HTR-8/SVneo (cell line): ENCODE measurements at regions not wholly inside any gene's neighbourhood (a gene's known extent, or its start where the extent isn't known, plus 50 kb on each side); places are given as distances from the start of the nearest gene placed in this dataset.

Experiments used
- DNase-seq: peaks from one replicate; pipeline ENCODE4 v3.0.0; 2011; ENCODE audit warnings: low spot score, mixed read lengths; ENCODE audit not compliant: insufficient read length
- FAIRE-seq: peaks from 2 replicates; lab custom pipeline; 2011; peaks lifted over from hg19 to GRCh38; lab: Jason Lieb, UNC

DNA sequence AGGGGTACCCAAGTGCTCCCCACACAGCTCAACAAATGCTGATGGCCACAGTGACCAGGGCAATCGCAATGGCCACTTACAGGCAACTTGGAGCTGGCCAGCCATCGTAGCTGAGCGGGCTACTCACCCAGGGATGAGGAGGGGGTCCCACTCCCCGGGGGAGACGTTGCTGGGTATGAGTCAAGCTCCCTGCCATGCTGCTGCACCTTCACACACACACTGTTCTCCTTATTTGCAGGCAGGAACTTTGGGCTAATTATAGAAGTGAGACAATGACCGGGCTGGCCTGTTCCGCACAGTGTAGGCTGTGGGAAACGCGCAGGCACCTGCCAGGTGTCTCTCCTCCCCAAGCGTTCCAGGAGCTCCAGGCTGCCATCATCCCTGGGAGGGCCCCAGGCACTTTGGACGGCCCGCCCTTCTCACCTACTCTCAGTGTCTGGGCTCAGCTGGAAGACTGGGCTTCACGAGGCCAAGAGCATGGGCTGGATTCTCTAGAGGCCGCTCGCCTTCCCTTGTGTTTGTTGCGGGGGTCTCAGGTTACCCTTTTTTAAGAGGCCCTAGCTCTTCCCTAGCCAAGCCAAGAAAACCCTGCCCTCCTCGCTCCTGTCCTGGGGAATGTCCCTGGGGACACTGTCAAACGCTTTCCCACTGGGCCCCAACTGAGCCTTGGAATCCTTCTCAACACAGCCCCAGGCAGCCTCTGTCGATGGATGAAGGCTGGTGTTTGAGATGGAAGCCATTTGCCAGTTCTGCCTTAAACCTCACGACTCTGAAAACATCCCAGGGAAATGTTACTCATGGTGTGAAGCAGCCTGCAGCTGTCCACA is 73.0 kb downstream of the RTL6 start:
- FAIRE-seq (no peak), DNase-seq (no peak)

DNA sequence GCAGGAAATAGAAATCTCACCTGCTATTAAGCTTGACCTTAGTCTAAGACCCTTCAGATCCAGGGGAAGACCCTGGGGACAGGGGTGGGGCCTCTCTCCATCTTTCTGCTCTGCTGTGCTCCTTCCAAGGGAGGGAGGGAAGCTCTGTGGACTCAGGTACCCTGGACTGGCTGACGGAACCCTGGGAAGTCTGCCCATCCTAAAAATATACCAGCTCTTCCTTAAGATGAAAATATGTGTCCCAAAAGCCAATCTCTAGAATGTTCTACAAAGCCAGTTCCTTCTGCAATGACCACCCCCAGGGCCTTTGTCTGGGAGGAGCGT is 73.7 kb downstream of the RTL6 start:
- no peak for DNase-seq
- FAIRE-seq: no peak

DNA sequence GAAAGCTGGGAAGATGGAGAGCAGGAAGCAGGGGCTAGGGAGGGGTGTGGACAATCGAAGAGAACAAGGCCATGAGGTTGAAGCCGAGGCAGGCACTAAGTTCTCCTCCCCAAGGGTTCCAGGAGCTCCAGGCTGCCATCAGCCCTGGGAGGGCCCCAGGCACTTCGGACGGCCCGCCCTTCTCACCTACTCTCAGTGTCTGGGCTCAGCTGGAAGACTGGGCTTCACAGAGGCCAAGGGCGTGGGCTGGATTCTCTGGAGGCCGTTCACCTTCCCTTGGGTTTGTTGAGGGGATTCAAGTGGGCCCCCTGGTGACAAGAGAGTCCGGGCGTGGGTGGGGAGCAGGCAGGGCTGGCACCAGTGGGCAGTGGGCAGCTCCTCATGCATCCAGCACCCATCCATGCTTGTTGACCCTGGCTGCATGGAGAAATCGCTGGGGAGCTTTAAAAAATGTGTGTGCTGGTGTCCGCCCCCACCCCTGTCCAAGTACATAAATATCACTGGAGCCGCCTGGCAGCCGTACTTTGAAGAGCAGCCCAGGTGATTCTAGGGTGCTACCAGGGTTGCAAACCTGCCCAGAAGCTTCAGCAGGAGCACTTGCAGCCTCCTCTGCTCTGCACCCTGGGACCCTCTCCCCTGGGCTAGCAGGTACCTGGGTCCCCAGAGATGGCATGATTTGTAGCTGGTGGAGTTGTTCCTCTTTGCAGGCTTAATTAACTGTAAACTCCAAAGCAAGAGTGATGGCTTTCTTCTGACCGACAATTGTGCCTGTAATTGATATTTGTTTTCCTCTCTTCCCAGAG is 74.3 kb downstream of the RTL6 start:
- FAIRE-seq (no peak), DNase-seq (no peak)

DNA sequence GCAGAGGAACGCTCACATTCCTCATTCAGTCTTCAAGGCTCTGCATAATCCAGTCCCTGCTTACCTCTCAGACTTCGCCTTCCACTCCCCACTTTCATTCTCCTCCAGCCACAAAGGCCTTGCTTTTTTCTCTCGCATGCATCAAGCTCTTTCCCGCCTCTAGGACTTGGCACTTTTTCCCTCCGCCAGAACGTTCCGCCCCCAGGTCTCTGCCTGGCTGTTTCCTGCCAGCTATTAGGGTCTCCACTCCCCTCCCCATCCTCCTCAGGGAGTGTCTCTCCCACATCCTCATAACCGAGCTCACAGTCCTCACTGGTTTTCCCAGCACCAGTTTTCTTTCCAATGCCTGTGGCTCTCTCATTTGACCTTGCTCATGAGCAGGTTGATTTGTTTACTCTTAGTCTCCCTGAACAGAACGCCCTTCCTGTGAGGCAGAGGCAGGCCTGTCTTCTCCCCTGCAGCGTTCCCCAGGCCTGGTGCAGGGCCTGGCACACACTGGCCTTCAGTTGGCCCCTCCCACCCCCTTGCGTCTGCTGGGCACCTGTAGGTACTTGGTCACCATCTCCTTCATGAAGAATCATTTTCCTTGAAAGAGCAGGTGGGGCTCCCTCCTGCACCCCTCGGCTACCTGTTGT is 75.2 kb downstream of the RTL6 start:
- DNase-seq: no peak
- no peak for FAIRE-seq

DNA sequence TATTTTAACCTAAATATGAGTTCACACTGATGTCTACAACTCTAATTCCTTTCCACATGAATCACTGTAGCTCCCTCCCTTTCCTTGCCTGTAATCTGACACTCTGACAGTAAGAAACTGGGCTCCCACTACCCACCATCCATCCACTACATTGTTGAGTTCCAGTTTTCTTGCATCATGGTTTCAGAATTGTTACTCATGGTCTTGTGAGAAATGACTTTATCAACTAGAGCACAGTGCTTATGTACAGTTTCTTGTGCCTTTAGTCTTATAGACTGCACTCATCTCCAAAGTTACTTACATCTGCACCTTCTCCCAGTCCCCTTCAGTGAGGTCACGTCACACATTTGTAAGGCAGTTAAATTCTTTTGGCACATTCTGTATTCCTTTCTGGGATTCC is 78.6 kb downstream of the RTL6 start:
- FAIRE-seq: no peak
- no peak for DNase-seq

DNA sequence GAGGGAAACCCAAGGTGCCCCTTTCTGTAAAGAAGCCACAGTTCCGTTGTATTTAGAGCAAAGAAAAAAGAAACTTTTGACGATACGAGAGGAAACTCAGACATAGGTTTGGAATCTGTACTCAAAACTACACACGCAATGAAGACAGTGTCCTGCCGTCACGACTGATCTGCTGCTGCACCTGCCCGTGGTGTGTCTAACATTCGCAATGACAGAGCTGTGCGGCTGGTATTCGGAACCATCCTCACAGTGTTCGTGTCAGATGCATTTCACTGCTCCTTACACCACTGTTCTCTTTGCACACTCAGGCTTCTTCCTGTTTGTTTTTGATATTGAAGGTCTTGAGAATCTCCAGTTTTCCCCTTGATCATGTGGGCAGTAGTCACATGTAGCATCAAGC is 84.8 kb downstream of the RTL6 start:
- DNase-seq: no peak
- no peak for FAIRE-seq

DNA sequence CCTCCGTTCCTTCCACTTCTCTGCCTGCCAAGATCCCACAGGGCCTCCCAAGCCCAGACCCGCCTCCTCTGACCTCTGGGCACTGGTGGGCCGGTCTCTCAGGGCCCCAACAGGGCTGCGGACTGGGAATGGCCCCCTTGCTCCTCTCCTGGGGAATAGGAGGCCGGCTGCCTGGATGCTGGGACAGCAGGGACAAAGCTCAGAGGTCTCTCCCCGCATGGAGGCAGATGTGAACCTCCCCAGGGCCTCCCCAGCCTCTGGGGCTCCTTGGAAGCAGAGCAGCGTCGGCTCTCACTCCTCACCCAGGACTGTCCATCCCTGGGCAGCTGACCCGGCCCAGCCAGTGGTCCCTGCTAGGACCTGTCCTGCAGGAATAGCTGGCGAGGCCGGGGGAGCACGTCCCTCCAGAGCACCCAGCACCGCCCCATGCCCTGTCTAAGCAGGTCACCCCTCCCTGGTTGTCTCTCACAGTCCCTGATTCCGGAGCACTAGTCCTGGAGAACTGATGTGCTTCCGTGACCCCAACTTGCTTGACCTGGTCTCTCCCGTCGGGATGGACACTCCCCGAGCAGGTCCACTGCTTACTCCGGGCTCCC is 85.8 kb downstream of the RTL6 start:
- FAIRE-seq: no peak

DNA sequence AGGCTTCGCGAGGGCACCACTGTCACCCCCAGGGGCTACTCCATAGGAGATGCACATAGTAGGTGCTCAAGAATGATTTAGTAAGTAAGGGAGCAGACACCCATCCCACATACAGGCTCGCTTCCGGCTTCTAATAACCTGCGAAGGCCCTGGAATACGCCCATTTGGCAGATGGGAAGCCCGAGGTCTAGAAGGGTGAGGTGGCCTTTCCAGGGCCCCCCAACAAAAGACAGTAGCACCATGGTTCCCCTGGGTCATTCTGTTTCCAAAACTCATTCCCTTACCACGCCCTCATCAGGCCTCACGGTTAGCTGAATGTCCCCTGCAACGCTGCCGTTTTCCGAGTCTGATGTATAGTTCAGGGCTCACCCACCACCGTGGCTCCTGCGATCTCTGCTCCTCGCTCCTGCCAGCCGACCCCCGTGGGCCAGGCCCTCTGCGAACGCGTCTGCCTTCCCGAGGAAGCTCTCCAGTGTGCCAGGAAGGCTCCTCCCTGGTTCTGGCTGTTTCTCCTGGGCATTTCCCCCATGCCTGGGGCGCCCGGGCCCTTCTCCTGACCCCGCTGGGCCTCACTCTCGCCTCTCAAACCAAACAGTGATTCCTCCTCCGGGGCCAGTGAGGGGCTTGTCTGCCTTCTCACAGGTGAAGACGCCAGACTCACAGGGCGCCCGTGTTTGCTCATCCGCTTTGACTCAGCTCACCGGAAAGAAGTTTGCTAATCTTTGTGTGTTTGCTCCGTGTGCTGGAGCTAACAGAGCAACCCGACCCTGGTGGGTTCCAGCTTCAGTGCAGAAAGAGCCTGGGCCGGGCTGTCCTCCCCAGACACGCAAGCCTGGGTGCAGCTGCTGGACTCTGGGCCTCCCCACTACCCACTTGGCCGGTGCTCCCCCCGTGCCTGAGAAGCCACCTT is 86.6 kb downstream of the RTL6 start:
- FAIRE-seq: no peak

More for the DNA sequence above, 85.8 kb downstream of the RTL6 start:
- DNase-seq: no peak

DNA sequence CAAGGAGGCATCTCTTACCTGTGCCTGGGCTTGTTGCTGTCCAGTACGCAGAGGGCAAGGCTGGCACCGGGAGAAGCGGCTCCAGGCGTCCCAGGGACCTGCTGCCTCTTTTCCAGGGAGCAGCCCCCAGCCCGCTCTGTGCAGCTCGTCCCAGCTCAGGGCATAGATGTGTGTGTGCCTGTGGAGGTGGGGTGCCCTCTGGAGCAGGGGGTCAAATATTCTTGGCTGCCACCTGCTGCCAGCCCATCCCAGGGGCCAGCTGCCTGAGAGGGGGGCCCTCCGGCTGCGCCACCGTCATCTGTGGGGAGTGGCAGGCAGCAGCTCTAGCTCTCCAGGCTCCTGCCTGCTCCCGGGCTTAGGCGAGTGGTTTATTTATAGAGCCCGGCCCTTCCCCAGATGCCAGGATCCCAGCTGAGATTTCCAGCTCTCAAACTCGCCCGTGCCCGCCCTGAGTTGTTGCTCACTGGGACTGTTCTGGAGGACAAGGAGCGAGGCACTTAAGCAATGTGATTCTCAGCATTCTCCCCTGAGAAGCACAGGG is 87.5 kb downstream of the RTL6 start:
- FAIRE-seq: no peak
- no peak for DNase-seq

More for the DNA sequence above, 86.6 kb downstream of the RTL6 start:
- no peak for DNase-seq

DNA sequence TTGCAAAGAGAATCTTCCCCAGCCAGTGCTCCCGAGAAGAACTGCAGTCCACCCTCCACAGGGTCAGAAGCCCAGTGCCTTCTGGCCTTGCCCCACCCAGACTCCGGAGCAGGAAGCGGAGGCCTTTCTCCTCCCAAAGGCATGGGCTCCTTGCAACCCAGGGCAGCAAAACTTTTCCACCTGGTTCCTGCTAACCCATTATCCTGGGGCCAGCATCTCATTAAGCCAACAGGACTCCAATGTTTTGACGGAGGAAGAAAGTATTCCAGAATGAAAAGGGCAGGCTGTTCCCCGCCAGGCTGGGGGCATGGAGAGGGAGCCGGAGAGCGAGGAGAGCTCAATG is 88.1 kb downstream of the RTL6 start:
- FAIRE-seq: no peak

DNA sequence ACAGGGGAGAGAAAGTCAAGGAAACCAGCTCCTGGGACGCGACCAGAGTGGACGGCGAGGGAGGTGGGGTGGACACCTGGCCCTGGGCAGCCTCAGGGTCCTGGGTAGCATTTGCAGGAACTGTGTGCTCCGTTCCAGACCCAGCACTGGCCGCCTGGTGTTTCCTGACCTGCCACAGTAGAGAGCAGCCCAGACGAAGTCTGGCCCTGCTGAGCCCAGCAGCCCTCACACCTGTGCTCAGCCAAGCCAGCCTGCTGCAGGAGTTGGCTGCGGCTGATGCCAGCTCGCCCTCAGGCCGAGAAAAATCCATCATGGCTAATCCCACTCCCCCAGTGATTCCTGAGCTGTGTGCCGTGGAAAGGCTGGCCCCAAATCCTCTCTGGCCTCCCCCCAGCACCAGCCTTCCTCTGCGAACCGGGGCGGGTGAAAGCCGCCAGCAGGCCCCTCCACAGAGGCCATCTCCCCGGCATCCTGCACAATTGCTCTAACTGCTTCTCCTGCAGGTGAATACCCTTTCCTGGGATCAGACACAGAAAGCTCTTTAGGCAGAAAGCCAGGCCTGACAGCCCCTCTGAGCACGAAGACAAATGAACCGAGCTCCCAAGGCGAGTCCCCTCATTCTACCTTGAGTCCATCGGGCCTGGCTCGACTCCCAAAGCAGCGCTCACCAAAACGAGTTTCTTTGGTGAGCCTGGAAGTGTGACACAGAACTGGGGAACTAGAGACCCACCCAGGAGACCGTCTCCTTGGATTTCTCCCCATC is 88.6 kb downstream of the RTL6 start:
- FAIRE-seq (no peak), DNase-seq (no peak)

More for the DNA sequence above, 88.1 kb downstream of the RTL6 start:
- no peak for DNase-seq

DNA sequence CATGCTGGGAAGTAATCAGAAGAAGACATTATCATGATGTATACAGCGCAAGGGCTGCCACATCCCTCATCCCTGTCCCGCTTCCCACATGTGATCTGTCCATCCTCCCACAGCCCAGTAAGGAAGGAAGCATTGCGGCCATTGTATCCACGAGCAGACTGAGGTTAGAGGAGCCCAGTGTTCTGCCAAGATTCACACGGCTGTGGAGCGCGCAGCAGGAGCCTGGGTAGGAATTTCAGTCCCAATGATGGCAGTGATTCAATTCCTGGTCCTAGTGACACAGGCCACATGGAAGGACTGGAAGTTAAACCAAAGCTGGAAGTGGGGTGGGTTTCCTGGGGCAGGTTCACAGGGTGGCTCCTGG is 89.2 kb downstream of the RTL6 start:
- no peak for DNase-seq
- FAIRE-seq: no peak

DNA sequence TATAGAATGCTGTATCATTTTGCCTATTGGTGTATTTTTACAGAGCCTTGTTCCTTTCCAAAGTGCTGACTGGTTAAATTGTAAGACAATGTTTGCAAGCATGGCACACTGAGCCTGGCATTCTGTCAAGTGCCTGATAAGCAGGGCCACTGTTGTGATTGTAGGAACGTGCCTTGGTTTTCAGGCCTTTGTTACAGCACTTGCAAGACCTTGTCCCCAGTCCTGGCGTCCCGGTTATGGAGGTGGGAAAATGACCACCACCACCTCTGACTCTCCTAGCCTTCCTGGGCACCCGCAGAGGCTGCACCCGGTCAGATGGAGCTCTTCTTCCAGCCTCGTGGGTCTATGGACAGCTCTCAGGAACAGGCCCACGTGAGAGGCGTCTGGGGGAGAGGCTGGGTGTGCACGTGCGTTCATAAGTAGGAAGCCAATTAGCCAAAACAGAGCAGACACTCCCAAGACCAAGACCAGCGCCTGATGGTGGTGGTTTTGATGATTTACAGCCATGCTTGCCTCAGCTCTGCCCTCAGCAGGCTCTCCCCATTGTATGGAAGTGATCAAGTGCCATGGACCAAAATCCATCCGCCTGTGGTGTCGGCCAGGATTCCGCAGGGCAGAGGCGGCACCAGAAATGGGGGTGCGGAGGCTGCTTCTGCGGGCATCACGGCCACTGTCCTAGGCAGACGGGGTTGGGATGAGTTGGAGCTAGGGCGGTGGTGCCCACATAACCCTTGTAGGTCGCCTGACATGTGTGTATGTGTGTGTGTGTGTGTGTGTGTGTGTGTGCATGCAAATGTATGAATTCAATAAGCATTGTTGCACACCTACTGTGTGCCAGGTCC is 89.8 kb downstream of the RTL6 start:
- FAIRE-seq (no peak), DNase-seq (no peak)

DNA sequence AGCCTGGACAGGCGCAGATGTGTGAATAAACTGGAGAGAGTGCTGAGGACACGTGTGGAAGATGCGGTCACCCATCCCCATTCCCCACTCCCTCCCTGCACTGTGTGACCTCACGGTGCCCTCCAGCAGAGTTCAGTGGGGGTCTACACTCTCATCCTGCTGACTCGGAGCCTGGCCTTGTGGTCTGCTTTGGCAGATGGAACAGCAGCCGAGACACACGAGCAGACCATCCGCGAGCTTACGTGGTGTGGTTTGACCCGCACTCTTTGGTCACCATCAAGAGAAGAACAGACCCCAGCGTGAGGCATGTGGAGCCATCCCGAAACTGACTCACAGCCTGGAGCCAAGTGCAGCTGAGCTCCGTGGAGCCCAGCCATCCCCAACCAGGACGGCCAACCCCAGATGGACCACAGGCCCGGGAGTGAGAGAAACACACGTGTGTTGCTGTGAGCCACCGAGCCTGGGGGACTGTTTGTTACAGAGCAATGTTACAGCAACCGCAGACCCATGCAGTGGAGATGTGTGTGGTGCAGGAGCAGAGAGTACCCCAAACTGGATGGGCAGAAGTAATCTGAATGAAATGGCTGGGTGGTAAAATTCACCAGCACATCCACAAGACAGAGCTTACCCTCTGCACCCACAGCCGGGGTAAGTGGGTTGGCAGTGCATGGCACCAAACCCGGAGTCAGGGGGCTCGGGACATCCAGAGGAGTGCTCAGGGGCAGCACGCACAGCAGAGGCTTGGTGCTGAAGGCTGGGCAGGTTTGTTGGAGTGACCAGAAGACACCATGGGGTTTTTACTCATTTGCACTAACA is 90.7 kb downstream of the RTL6 start:
- FAIRE-seq (no peak), DNase-seq (no peak)

DNA sequence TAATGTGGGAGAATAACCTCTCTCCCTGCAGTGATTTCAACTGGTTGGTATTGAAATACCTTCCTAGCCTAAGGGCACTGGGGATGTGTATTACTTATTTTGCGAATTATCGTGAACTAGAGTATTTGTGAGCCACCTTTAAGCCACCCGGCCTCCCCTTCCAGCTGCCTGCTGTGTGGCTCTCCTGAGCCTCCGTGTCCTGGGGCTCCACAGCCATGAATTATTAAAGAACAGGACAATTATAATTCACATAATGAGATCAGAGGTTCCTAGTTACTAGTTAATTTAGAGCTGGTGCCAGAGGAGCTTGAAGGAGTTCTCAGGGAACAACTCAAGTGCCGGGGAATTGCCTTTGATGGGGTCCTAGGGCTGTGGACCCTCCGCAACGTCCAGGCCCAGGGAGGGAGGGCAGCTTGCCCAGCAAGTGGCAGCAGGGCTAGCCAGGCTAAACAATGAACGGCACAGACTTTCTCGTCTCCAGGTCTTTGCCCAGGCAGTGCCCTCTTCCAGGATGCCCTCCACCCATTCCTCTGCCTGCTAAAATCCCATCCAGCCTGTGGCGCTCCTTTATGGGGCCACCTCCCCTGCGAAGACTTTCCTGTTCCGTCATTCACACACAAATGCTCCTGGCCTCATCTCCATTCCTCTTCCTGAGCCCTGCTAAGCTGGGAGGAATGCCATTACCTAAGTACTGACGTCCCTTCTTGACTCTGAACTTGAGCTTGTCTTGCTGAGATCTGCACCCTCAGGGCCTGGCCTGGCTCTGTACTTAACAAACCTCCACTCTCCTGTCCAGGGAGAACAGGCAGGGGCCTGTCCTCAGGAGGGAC is 91.5 kb downstream of the RTL6 start:
- FAIRE-seq: no peak
- no peak for DNase-seq

DNA sequence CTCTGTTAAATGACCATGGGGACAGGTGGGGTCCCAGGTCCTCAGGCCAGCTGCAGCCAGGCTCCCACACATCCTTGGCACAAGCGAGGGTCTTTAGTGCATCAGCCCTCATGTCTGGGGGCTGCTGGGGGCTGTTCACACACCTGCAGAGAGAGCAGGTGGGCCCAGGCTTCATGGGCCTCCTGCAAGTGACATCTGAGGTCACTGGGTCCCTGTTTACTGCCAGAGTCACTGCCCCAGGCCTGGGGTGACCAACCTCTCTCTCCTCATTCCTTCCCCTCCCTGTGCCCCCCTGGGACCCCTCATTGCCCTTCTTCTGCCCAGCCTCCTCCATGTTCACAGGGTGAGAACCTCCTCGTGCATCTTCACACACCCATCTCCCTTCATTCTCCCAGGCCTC is 92.4 kb downstream of the RTL6 start:
- DNase-seq (no peak), FAIRE-seq (no peak)
